Left lung (tissue), 4 donors: ENCODE measurements at regions not wholly inside any gene's neighbourhood (a gene's known extent, or its start where the extent isn't known, plus 50 kb on each side); places are given as distances from the start of the nearest gene placed in this dataset.
"Not testable (repeated sequence)": the region's sequence is repeated elsewhere in the genome, so short reads cannot be mapped to it uniquely, and the experiment has no call there.

Source experiments
- ATAC-seq: fragments of 200-7000 bp; cut with Tn5 transposase; one replicate; pipeline ENCODE4 v1.9.1; 2020; ENCODE audit warnings: moderate library complexity
- DNase-seq, 4 donors: peaks; one replicate each; pipeline ENCODE4 v3.0.0-alpha.2; 2013 to 2020
- H3K27ac ChIP-seq, 2 donors: fragments of 200-600 bp; sonication (generic) in 1 of 2; one replicate each; pipeline versions ENCODE4 v1.5.0 to v1.8.0; 2020 to 2021
- H3K27me3 ChIP-seq, 2 donors: fragments of 200-600 bp; sonication (generic) in 1 of 2; one replicate each; pipeline versions ENCODE4 v1.5.0 to v1.8.0; 2020 to 2021
- H3K36me3 ChIP-seq, 2 donors: fragments of 200-600 bp; sonication (generic) in 1 of 2; one replicate each; pipeline versions ENCODE4 v1.5.0 to v1.8.0; 2020 to 2021
- H3K4me1 ChIP-seq, 2 donors: fragments of 200-600 bp; one replicate each; pipeline ENCODE4 v1.8.0; 2021
- H3K4me3 ChIP-seq, 2 donors: fragments of 200-600 bp; sonication (generic) in 1 of 2; one replicate each; pipeline versions ENCODE4 v1.5.0 to v1.8.0; 2020 to 2021; ENCODE audit warnings: mild to moderate bottlenecking in 1 of 2
- H3K9me3 ChIP-seq, 2 donors: fragments of 200-600 bp; sonication (generic) in 1 of 2; one replicate each; pipeline versions ENCODE4 v1.5.0 to v1.8.0; 2020 to 2021
- CTCF ChIP-seq, 2 donors: fragments of 200-600 bp; sonication (generic) in 1 of 2; IDR thresholded peaks; one replicate each; pipeline versions ENCODE4 v1.5.0 to v1.8.0; 2021; ENCODE audit warnings: antibody characterized with exemption in 2 of 2
- intact Hi-C, 2 donors: fragments of 100-400 bp; cut with DNase I; formaldehyde crosslinking; loops; one replicate each; pipeline versions ENCODE4 v1.11.2 to v1.14.2; 2022
- donor health status: DM: no; HTN: yes; CAD: no.
- donor health status: DM: no; HTN: no; CAD: no.

GRCh38 chr5:98173334-98173733, 600.1 kb upstream of the RGMB start:
- no peaks in the 10 kb centered on the region for H3K36me3 ChIP-seq
- intact Hi-C loops, result no loop called here
- no peak overlapping the region for H3K27ac ChIP-seq
- no peak for ATAC-seq
- no peaks in the 10 kb centered on the region for H3K9me3 ChIP-seq
- no peak for DNase-seq
- no peaks in the 10 kb centered on the region for H3K27me3 ChIP-seq
- H3K4me1 ChIP-seq, result no peaks in the 10 kb centered on the region
- no peak for TF ChIP-seq CTCF (IDR thresholded peaks at IDR 0.05)
- H3K4me3 ChIP-seq, result no peak overlapping the region

GRCh38 chr5:98175474-98175873, 598.0 kb upstream of the RGMB start:
- Histone ChIP-seq H3K9me3 (peaks cover 0 to 2% of the 10 kb centered on the region in 2 donors), H3K4me3 (no peak overlapping the region), H3K4me1 (no peaks in the 10 kb centered on the region), H3K27ac (no peak overlapping the region), H3K36me3 (no peaks in the 10 kb centered on the region), H3K27me3 (no peaks in the 10 kb centered on the region)
- ATAC-seq (no peak), DNase-seq (no peak)
- intact Hi-C loops, result no loop called here
- TF ChIP-seq CTCF (IDR thresholded peaks at IDR 0.05), result no peak

GRCh38 chr5:98179791-98180755, 593.4 kb upstream of the RGMB start:
- no peaks in the 10 kb centered on the region for H3K4me1 ChIP-seq
- H3K9me3 ChIP-seq, result peaks cover 0 to 18% of the 10 kb centered on the region in 2 donors
- TF ChIP-seq CTCF (IDR thresholded peaks at IDR 0.05), result no peak
- ATAC-seq (no peak), DNase-seq (no peak)
- H3K27ac ChIP-seq, result no peak overlapping the region
- no peak overlapping the region for H3K4me3 ChIP-seq
- intact Hi-C loops, result no loop called here
- H3K27me3 ChIP-seq, result no peaks in the 10 kb centered on the region
- no peaks in the 10 kb centered on the region for H3K36me3 ChIP-seq

GRCh38 chr5:98186128-98186527, 587.3 kb upstream of the RGMB start:
- no peak for DNase-seq
- peaks cover 0 to 12% of the 10 kb centered on the region in 2 donors for H3K9me3 ChIP-seq
- no peaks in the 10 kb centered on the region for H3K4me1 ChIP-seq
- H3K4me3 ChIP-seq, result no peak overlapping the region
- H3K36me3 ChIP-seq, result no peaks in the 10 kb centered on the region
- no peak for TF ChIP-seq CTCF (IDR thresholded peaks at IDR 0.05)
- no peak for ATAC-seq
- no peak overlapping the region for H3K27ac ChIP-seq
- no peaks in the 10 kb centered on the region for H3K27me3 ChIP-seq
- intact Hi-C loops, result no loop called here

- no peak overlapping the region for H3K27ac ChIP-seq
- intact Hi-C loops, result no loop called here
- H3K27me3 ChIP-seq, result no peaks in the 10 kb centered on the region
- DNase-seq (no peak), ATAC-seq (no peak)
- no peaks in the 10 kb centered on the region for H3K4me1 ChIP-seq
- no peak overlapping the region for H3K4me3 ChIP-seq
- H3K9me3 ChIP-seq, result peaks cover 0 to 5% of the 10 kb centered on the region in 2 donors
- TF ChIP-seq CTCF (IDR thresholded peaks at IDR 0.05), result no peak
- no peaks in the 10 kb centered on the region for H3K36me3 ChIP-seq
These were observed 585.5 kb upstream of the RGMB start for GRCh38 chr5:98187945-98188344.

- H3K9me3 ChIP-seq, H3K27ac ChIP-seq, DNase-seq, H3K36me3 ChIP-seq, H3K27me3 ChIP-seq, H3K4me1 ChIP-seq, H3K4me3 ChIP-seq, ATAC-seq, intact Hi-C loops: not testable (repeated sequence)
These were observed 583.1 kb upstream of the RGMB start for GRCh38 chr5:98190344-98190743.
